GM13977 (cell line): ENCODE measurements at regions not wholly inside any gene's neighbourhood (a gene's known extent, or its start where the extent isn't known, plus 50 kb on each side); places are given as distances from the start of the nearest gene placed in this dataset.

Experiments
- DNase-seq: peaks from one replicate; pipeline ENCODE4 v3.0.0; 2012; ENCODE audit warnings: low spot score
- CTCF ChIP-seq: IDR thresholded peaks from 2 replicates; pipeline ENCODE4 v1.5.1; 2012; ENCODE audit warnings: mild to moderate bottlenecking, control low read depth; ENCODE audit not compliant: insufficient read depth; ENCODE audit errors: extremely low read depth, missing control alignments
- in situ Hi-C: fragments of 300-500 bp; cut with MboI; formaldehyde crosslinking; loops from one replicate; pipeline ENCODE4 v1.12.0; 2022; ENCODE audit warnings: low sequenced_read_pairs, low pct_unique_long_range_greater_than_20kb, mixed read lengths, inconsistent platforms; ENCODE audit not compliant: unreplicated experiment

- DNase-seq, result no peak
- TF ChIP-seq CTCF, result no peak
- in situ Hi-C loops, result no loop called here
These were observed 362.9 kb upstream of the FSIP2 start for GRCh38 chr2:185375731-185376130.

- TF ChIP-seq CTCF, result no peak
- in situ Hi-C loops, result no loop called here
- no peak for DNase-seq
These were observed 357.0 kb upstream of the FSIP2 start for GRCh38 chr2:185381631-185382030.

GRCh38 chr2:185384822-185385560 is 353.6 kb upstream of the FSIP2 start:
- no peak for DNase-seq
- TF ChIP-seq CTCF, result no peak
- in situ Hi-C loops, result no loop called here

GRCh38 chr2:185388226-185388625 is 350.4 kb upstream of the FSIP2 start:
- no peak for TF ChIP-seq CTCF
- in situ Hi-C loops, result no loop called here
- no peak for DNase-seq

GRCh38 chr2:185391543-185391942 is 347.1 kb upstream of the FSIP2 start:
- in situ Hi-C loops, result no loop called here
- no peak for DNase-seq
- TF ChIP-seq CTCF, result no peak

- no peak for TF ChIP-seq CTCF
- in situ Hi-C loops, result no loop called here
- no peak for DNase-seq
These were observed 345.5 kb upstream of the FSIP2 start for GRCh38 chr2:185393091-185393490.

GRCh38 chr2:185402474-185402873 is 336.1 kb upstream of the FSIP2 start:
- in situ Hi-C loops, result no loop called here
- no peak for TF ChIP-seq CTCF
- DNase-seq, result no peak
